ENCODE measurements at regions not wholly inside any gene's neighbourhood (a gene's known extent, or its start where the extent isn't known, plus 50 kb on each side); places are given as distances from the start of the nearest gene placed in this dataset.

- DNase-seq (ENCODE audit: low read depth in 1 of 2, low spot score in 2 of 2) (no peak), FAIRE-seq (no peak)
- H2BK12ac ChIP-seq (ENCODE audit: low read depth, low read length) = no peak overlapping the region
- no peak overlapping the region for H2BK15ac ChIP-seq (ENCODE audit: low read length)
- H3K18ac ChIP-seq (ENCODE audit: extremely low read depth, low read length) = no peak overlapping the region
- ChIA-PET POLR2A (ENCODE audit: partially characterized antibody) (no interaction called here), CTCF (ENCODE audit: partially characterized antibody) (interaction anchor here (0.6 kb wide), 1 partner anchor 731 kb away, joined by 3 read pairs; no protein-coding TSS in a partner anchor)
- no peaks in the 10 kb centered on the region for H3K36me3 ChIP-seq (ENCODE audit: control insufficient read depth in 2 of 4, insufficient read depth in 4 of 4, low read length in 3 of 4)
- H3K27ac ChIP-seq (ENCODE audit: low read depth, low read length) = no peak overlapping the region
- H3K14ac ChIP-seq (ENCODE audit: insufficient read length) = no peak overlapping the region
- no peaks in the 10 kb centered on the region for H3K23me2 ChIP-seq (ENCODE audit: low read depth, low read length)
- WGBS, 2 experiments (ENCODE audit: extremely low coverage in 1 of 2, insufficient coverage in 1 of 2, insufficient read length in 1 of 2, insufficient replicate concordance in 2 of 2, low coverage in 1 of 2, low lambda C conversion rate in 2 of 2, missing lambda C conversion rate in 1 of 2) = 81% methylated on average over 2 of the region's 2 CpGs; no CpG with 5 or more reads in 1 of the 2 experiments
- H2AK5ac ChIP-seq (ENCODE audit: low read depth, low read length) = no peak overlapping the region
- no peak overlapping the region for H3K23ac ChIP-seq (ENCODE audit: insufficient read length)
- peaks cover 0 to 7% (median 0%) of the 10 kb centered on the region in 4 experiments; a peak in 1 of 7 replicates for H3K4me1 ChIP-seq (replicated peaks in 1 of 4; ENCODE audit: control insufficient read depth in 3 of 4, insufficient read depth in 4 of 4, low read length in 3 of 4)
- no peak overlapping the region for H3K4ac ChIP-seq (replicated peaks; ENCODE audit: insufficient read length, low read depth, low read length)
- no peak overlapping the region for H3K4me2 ChIP-seq (ENCODE audit: insufficient read depth in 1 of 2, low read depth in 2 of 2, low read length in 2 of 2)
- no peak overlapping the region for H3K4me3 ChIP-seq (ENCODE audit: extremely low read depth in 1 of 4, insufficient read depth in 2 of 4, low read depth in 3 of 4, low read length in 4 of 4)
- no peak overlapping the region for H2AFZ ChIP-seq (ENCODE audit: low read length)
- H2BK20ac ChIP-seq (ENCODE audit: low read length) = no peak overlapping the region
- no peak overlapping the region for H3K56ac ChIP-seq (replicated peaks; ENCODE audit: insufficient read length, low read depth, low read length)
- no peak overlapping the region for H4K5ac ChIP-seq (ENCODE audit: insufficient read length, low read depth, low read length)
- H3K79me2 ChIP-seq (ENCODE audit: control insufficient read depth in 1 of 2, insufficient read depth in 2 of 2, low read length in 2 of 2) = no peaks in the 10 kb centered on the region
- no peak overlapping the region for H4K91ac ChIP-seq (replicated peaks; ENCODE audit: insufficient read length, low read length)
- no peaks in the 10 kb centered on the region for H3K79me1 ChIP-seq (ENCODE audit: low read depth, low read length)
- H3K9me3 ChIP-seq (ENCODE audit: insufficient read depth in 2 of 2, low read depth in 1 of 2, low read length in 1 of 2) = no peaks in the 10 kb centered on the region
- H2BK5ac ChIP-seq (ENCODE audit: low read depth, low read length) = no peak overlapping the region
- H3K27me3 ChIP-seq (replicated peaks in 1 of 4; ENCODE audit: control insufficient read depth in 3 of 4, extremely low read depth in 1 of 4, insufficient read depth in 3 of 4, low read length in 3 of 4) = no peaks in the 10 kb centered on the region
- H4K8ac ChIP-seq (ENCODE audit: extremely low read depth, insufficient read depth, low read length) = no peak overlapping the region
- no peaks in the 10 kb centered on the region for H4K20me1 ChIP-seq (replicated peaks in 1 of 2; ENCODE audit: control insufficient read depth in 1 of 2, insufficient read depth in 2 of 2, low read length in 2 of 2)
- no peak overlapping the region for H2BK120ac ChIP-seq (replicated peaks; ENCODE audit: low read depth, low read length)
- H3K9ac ChIP-seq (replicated peaks in 1 of 4; ENCODE audit: extremely low read depth in 1 of 4, low read depth in 3 of 4, low read length in 3 of 4) = no peak overlapping the region
- TF ChIP-seq HDAC6 (IDR thresholded peaks at IDR 0.05; ENCODE audit: low read depth, low read length) (no peak), POU5F1 (IDR thresholded peaks at IDR 0.05; ENCODE audit: low read depth, low read length) (no peak), BACH1 (IDR thresholded peaks at IDR 0.05; ENCODE audit: low read length) (no peak), E2F6 (IDR thresholded peaks at IDR 0.05) (no peak), BRCA1 (IDR thresholded peaks at IDR 0.05; ENCODE audit: low read depth, low read length) (no peak), KDM5A (IDR thresholded peaks at IDR 0.05; ENCODE audit: low read length) (no peak), GTF2F1 (IDR thresholded peaks at IDR 0.05; ENCODE audit: borderline replicate concordance, low read depth, low read length) (no peak), EZH2 (IDR thresholded peaks at IDR 0.05; ENCODE audit: low read depth, low read length, severe bottlenecking) (no peak), EP300 (IDR thresholded peaks at IDR 0.05; ENCODE audit: borderline replicate concordance in 1 of 2, low read depth in 2 of 2, low read length in 2 of 2) (no peak), JUND (IDR thresholded peaks at IDR 0.05; ENCODE audit: low read length) (no peak), ATF2 (IDR thresholded peaks at IDR 0.05; ENCODE audit: low read length) (no peak), CTBP2 (IDR thresholded peaks at IDR 0.05; ENCODE audit: borderline replicate concordance, insufficient read depth, insufficient read length, low read length) (no peak), SP4 (IDR thresholded peaks at IDR 0.05; ENCODE audit: low read length) (no peak)
These were observed 318.3 kb downstream of the ENC1 start for GRCh38 chr5:74322191-74322590.
